ENCODE measurements at regions not wholly inside any gene's neighbourhood (a gene's known extent, or its start where the extent isn't known, plus 50 kb on each side); places are given as distances from the start of the nearest gene placed in this dataset.

DNA sequence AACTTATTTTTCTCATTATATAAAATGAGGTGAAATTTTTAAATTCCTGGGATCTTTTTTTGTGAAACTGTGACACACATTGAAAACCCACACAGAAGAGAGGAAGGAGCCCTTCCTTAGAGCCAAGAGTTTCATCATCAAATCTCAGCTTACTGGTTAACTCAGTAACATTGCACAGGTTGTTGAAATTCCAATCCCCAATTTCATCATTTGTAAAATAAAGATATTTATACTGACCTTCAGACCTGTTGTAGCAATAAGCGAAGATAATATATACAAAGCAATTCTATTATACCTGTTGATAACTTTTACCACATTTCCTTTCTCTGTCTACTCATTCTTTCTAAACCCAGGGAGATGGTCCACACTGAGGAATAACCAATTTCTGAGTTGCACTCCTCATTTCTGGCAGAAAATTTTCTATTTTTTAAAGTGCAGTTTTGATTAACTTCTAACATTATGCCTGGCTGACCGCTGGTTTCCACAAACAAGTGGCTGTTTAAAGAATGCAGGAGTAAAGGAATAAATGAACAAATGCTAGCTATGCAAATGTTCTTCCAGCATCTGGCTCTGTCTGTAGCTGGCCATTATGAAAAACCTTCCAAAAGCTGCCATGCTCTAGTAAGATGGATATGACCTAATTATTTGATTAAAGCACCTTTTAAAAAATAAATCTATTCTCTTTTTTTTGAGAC is 105.7 kb upstream of the LINC00305 start:
- H3K9me3 ChIP-seq: no peaks in the 10 kb centered on the region
- H3K36me3 ChIP-seq: no peaks in the 10 kb centered on the region
- no peak overlapping the region for H3K4me3 ChIP-seq (ENCODE audit: low read depth in 1 of 2, low read length in 1 of 2)
- TF ChIP-seq, protein P1, sequence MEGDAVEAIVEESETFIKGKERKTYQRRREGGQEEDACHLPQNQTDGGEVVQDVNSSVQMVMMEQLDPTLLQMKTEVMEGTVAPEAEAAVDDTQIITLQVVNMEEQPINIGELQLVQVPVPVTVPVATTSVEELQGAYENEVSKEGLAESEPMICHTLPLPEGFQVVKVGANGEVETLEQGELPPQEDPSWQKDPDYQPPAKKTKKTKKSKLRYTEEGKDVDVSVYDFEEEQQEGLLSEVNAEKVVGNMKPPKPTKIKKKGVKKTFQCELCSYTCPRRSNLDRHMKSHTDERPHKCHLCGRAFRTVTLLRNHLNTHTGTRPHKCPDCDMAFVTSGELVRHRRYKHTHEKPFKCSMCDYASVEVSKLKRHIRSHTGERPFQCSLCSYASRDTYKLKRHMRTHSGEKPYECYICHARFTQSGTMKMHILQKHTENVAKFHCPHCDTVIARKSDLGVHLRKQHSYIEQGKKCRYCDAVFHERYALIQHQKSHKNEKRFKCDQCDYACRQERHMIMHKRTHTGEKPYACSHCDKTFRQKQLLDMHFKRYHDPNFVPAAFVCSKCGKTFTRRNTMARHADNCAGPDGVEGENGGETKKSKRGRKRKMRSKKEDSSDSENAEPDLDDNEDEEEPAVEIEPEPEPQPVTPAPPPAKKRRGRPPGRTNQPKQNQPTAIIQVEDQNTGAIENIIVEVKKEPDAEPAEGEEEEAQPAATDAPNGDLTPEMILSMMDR (IDR thresholded peaks at IDR 0.05): no peak
- no peaks in the 10 kb centered on the region for H3K4me1 ChIP-seq (ENCODE audit: control insufficient read depth in 1 of 2, insufficient read depth in 1 of 2, low read depth in 1 of 2, low read length in 1 of 2)
- no peaks in the 10 kb centered on the region for H3K27me3 ChIP-seq
- no peak overlapping the region for H3K27ac ChIP-seq

DNA sequence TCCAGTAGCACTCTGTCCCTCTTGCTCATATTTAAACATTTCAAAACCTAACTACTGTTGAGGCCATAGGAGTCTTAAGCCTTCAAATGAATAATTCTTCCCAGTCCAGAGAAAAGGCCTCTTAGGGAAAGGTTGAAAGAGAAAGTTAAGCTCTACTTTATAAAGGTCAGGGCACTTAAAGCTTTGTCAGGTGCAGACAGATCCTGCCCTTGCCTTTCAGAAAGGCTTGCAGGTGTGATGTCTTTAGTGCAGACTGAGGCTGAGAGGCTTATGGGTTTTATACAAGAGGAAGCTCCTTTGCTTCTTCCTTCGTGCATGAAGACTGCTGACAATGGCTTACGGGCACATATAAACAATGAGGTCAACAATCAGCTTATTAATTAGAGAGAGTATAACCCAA is 105.0 kb upstream of the LINC00305 start:
- Histone ChIP-seq H3K4me1 (ENCODE audit: control insufficient read depth in 1 of 2, insufficient read depth in 1 of 2, low read depth in 1 of 2, low read length in 1 of 2) (no peaks in the 10 kb centered on the region), H3K9me3 (no peaks in the 10 kb centered on the region), H3K36me3 (no peaks in the 10 kb centered on the region), H3K27ac (no peak overlapping the region), H3K4me3 (ENCODE audit: low read depth in 1 of 2, low read length in 1 of 2) (no peak overlapping the region), H3K27me3 (no peaks in the 10 kb centered on the region)
- TF ChIP-seq, protein P1 (IDR thresholded peaks at IDR 0.05): no peak

DNA sequence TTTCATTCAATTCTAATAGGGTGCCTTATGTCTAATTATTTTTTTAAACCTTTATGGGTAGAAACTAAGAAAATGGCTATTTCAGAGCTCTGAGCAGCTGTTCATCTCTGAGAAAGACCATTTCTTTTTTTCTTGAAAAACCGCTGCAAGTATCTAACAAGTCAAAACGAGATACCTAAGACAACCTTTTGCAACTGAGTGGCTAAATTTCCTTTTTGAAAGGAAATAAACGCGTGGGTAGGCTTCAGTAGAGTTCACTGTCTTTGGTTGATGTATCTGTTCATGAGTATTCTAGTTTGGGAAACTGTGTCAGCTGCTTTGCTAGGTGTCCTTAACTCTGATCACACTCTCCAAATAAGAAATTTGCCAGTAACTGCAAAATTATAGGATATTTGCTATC is 104.3 kb upstream of the LINC00305 start:
- Histone ChIP-seq H3K4me3 (ENCODE audit: low read depth in 1 of 2, low read length in 1 of 2) (no peak overlapping the region), H3K27ac (no peak overlapping the region), H3K36me3 (no peaks in the 10 kb centered on the region), H3K9me3 (no peaks in the 10 kb centered on the region), H3K27me3 (no peaks in the 10 kb centered on the region), H3K4me1 (ENCODE audit: control insufficient read depth in 1 of 2, insufficient read depth in 1 of 2, low read depth in 1 of 2, low read length in 1 of 2) (no peaks in the 10 kb centered on the region)
- TF ChIP-seq, protein P1 (IDR thresholded peaks at IDR 0.05): no peak

DNA sequence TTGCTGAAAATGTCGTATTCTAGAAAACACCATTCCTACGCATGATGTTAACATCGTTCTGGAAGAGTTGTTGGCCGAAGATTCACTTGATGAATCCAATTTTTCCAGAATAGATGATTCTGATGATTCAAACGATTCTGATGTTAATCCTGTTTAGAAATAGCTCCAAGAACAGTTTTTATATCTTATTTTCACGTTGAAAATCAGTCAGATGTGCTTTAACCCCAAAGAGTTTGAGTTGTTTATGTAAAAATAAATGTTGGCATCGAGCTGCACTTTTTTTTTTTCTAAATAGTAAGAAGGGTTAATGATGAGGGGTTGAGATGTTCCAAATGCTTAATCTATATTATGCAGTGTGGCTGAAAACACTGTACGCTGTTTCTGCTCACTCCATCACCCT is 99.9 kb upstream of the LINC00305 start:
- Histone ChIP-seq H3K4me1 (ENCODE audit: control insufficient read depth in 1 of 2, insufficient read depth in 1 of 2, low read depth in 1 of 2, low read length in 1 of 2) (no peaks in the 10 kb centered on the region), H3K4me3 (ENCODE audit: low read depth in 1 of 2, low read length in 1 of 2) (no peak overlapping the region), H3K27ac (no peak overlapping the region), H3K27me3 (no peaks in the 10 kb centered on the region), H3K36me3 (no peaks in the 10 kb centered on the region), H3K9me3 (no peaks in the 10 kb centered on the region)
- TF ChIP-seq, protein P1 (IDR thresholded peaks at IDR 0.05): no peak

DNA sequence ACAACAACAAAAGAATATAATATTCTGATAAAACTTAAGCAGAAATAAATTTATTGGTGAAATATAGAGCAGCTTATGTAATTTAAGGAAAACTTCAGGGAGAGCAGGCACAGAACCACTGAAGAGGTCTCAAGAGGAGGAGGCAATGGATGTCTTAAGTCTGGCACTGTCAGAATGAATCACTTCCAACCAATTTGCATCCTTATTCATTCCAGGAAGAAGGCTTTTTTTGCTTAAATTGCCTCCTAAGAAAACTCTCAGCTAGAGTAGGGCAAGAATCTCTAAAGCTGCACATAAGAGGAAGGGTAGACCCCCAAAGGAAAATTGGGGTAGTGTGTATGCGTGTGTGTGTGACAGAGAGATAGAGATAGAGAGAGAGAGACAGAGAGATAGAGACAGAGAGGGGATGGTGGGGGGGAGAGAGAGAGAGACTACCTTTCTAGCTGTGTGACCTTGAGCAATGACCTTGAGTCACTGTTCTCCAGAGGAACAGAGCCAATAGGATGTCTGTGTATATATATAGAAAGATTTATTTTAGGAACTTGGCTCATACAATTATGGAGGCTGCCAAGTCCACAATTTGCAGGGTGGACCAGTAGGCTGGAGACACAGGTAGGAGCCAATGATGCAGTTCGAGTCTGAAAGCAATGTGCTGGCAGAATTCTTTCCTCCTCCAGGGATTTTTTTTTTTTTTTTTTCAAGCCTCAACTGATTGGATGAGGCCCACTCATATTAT is 96.4 kb upstream of the LINC00305 start:
- Histone ChIP-seq H3K4me3 (ENCODE audit: low read depth in 1 of 2, low read length in 1 of 2) (no peak overlapping the region), H3K4me1 (ENCODE audit: control insufficient read depth in 1 of 2, insufficient read depth in 1 of 2, low read depth in 1 of 2, low read length in 1 of 2) (no peaks in the 10 kb centered on the region), H3K9me3 (no peaks in the 10 kb centered on the region), H3K36me3 (no peaks in the 10 kb centered on the region), H3K27ac (no peak overlapping the region), H3K27me3 (no peaks in the 10 kb centered on the region)
- TF ChIP-seq, protein P1 (IDR thresholded peaks at IDR 0.05): no peak
